Prostate gland (tissue), 2 donors: ENCODE measurements at regions not wholly inside any gene's neighbourhood (a gene's known extent, or its start where the extent isn't known, plus 50 kb on each side); places are given as distances from the start of the nearest gene placed in this dataset.

Experiments used
- POLR2A ChIP-seq: fragments of 450-650 bp; IDR thresholded peaks from one replicate; pipeline ENCODE4 v1.6.1; 2016; ENCODE audit warnings: antibody characterized with exemption, mild to moderate bottlenecking
- TF ChIP-seq, protein P1 (sequence below), 4 experiments: fragments of 200-600 bp in 2 of 4; fragments of 450-650 bp in 2 of 4; sonication (generic) in 2 of 4; IDR thresholded peaks; 1 replicate in 3 of 4; 2 replicates in 1 of 4; pipeline ENCODE4 v1.5.1; 2016 to 2019; ENCODE audit warnings: antibody characterized with exemption in 4 of 4, mild to moderate bottlenecking in 2 of 4, moderate library complexity in 2 of 4

DNA sequence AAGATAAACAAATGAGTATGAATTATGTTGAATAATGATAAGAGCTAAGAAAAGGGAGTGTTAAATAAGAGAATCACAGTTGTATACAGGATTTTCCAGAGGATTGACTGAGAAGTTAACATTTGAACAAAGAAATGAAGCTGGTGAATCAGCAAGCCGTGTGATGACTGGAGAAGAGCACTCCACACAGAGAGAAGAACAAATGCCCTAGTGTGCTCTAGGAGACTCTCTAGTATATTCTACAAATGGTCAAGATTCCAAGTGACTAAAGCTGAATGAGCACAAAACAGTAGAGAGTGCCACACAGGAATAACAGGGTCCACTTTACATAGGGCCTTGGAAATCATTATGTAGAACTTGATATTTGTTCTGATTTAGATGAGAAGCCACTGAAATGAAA, 587.1 kb upstream of the ATXN7L3B start:
- TF ChIP-seq, protein P1, sequence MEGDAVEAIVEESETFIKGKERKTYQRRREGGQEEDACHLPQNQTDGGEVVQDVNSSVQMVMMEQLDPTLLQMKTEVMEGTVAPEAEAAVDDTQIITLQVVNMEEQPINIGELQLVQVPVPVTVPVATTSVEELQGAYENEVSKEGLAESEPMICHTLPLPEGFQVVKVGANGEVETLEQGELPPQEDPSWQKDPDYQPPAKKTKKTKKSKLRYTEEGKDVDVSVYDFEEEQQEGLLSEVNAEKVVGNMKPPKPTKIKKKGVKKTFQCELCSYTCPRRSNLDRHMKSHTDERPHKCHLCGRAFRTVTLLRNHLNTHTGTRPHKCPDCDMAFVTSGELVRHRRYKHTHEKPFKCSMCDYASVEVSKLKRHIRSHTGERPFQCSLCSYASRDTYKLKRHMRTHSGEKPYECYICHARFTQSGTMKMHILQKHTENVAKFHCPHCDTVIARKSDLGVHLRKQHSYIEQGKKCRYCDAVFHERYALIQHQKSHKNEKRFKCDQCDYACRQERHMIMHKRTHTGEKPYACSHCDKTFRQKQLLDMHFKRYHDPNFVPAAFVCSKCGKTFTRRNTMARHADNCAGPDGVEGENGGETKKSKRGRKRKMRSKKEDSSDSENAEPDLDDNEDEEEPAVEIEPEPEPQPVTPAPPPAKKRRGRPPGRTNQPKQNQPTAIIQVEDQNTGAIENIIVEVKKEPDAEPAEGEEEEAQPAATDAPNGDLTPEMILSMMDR (IDR thresholded peaks at IDR 0.05): no peak
- no peak for TF ChIP-seq POLR2A
